Stimulated activated naive CD8-positive, alpha-beta T cell treated with anti-CD3 and anti-CD28 coated beads, Interleukin-15, amount 100 ng/mL, for 72 hours (primary cell): ENCODE measurements at regions not wholly inside any gene's neighbourhood (a gene's known extent, or its start where the extent isn't known, plus 50 kb on each side); places are given as distances from the start of the nearest gene placed in this dataset.

Experiments used
- ATAC-seq: fragments of 150-1000 bp; cut with Tn5 transposase; 2 replicates; pipeline ENCODE4 v1.10.0; 2021; ENCODE audit warnings: mild to moderate bottlenecking, moderate library complexity
- DNase-seq, 2 donors: peaks; one replicate each; pipeline ENCODE4 v3.0.0; 2021 to 2022
- H3K27ac Mint-ChIP-seq, 2 donors: one replicate each; pipeline ENCODE4 v1.8.0; 2022; ENCODE audit warnings: mild to moderate bottlenecking in 2 of 2, mixed read lengths in 2 of 2, moderate library complexity in 2 of 2
- H3K27me3 Mint-ChIP-seq: one replicate; pipeline ENCODE4 v1.8.0; 2022; ENCODE audit warnings: mixed read lengths
- H3K4me1 Mint-ChIP-seq: one replicate; pipeline ENCODE4 v1.8.0; 2022; ENCODE audit warnings: mild to moderate bottlenecking, mixed read lengths
- H3K4me3 Mint-ChIP-seq, 2 donors: one replicate each; pipeline ENCODE4 v1.8.0; 2022; ENCODE audit warnings: mild to moderate bottlenecking in 2 of 2, mixed read lengths in 2 of 2, moderate library complexity in 1 of 2
- H3K9me3 Mint-ChIP-seq, 2 donors: one replicate each; pipeline ENCODE4 v1.8.0; 2022; ENCODE audit warnings: mixed read lengths in 2 of 2

DNA sequence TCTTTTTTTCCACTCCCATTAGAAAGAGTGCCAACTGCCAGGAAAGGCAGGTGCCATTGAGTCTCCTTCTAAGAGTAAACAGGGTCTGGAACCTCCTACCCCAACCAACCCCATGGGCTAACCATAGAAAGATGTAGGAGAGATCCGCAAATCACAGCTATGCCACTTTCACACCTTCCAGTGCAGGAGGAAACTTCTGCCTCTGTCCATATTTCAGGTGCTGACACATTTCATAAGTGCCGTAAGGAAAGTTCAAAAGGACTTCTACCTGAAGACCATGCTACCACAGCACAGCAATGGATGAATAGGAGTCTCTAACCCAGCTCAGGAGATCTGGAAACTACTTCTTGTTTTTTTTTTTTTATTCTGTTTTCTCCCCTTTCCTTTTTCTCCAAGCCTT is 145.8 kb downstream of the FBXO8 start:
- no peak for ATAC-seq
- no peaks in the 10 kb centered on the region for H3K9me3 Mint-ChIP-seq
- H3K27me3 Mint-ChIP-seq: no peaks in the 10 kb centered on the region
- H3K4me3 Mint-ChIP-seq: no peak overlapping the region
- no peak for DNase-seq
- H3K27ac Mint-ChIP-seq: no peak overlapping the region
- H3K4me1 Mint-ChIP-seq: no peaks in the 10 kb centered on the region

DNA sequence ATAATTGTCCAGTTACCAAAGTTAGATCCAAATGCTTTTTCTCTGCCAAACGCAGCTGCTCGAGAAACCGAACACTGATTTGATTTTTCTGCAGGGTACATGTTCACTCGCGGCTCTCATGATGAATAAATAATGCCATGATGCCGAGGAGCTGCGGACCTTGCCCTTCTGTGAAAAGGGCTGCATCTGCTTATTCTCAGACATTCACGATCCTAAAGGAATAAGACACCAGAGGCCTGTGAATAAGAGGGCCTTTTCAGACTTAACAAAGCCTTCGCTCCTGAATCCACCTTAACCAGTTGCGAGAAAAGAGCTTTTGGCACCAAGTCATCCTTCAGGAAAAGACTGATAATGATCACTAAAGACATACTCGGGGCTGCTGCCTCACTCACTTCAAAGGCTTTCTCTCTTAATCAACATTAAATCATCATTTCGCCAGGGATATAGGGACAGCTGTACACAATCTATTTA is 147.5 kb downstream of the FBXO8 start:
- no peak for ATAC-seq
- H3K4me3 Mint-ChIP-seq: no peak overlapping the region
- no peak for DNase-seq

DNA sequence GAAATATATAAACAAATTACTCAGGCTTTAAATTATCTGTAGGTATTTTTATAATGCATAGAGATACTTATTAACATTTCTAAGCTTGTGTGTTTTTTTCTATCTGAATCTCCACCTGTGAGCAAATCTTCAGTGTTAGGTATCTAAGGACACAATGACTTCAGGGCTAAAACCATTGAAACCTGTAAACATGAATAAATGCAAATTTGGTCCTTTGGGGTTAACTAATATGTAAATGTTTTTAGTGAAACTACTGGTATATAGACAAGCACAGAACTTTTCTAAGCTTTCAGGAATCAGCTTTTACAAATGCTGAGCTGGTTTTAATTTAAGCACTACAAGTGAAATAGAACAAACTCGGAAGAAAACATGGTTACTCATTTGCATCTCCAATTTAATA is 147.9 kb downstream of the FBXO8 start:
- no peak overlapping the region for H3K4me3 Mint-ChIP-seq
- no peaks in the 10 kb centered on the region for H3K27me3 Mint-ChIP-seq
- H3K27ac Mint-ChIP-seq: no peak overlapping the region
- DNase-seq (no peak), ATAC-seq (no peak)
- H3K4me1 Mint-ChIP-seq: no peaks in the 10 kb centered on the region
- no peaks in the 10 kb centered on the region for H3K9me3 Mint-ChIP-seq

More for the DNA sequence above, 147.5 kb downstream of the FBXO8 start:
- Mint-ChIP-seq H3K27me3 (no peaks in the 10 kb centered on the region), H3K27ac (no peak overlapping the region), H3K9me3 (no peaks in the 10 kb centered on the region), H3K4me1 (no peaks in the 10 kb centered on the region)

DNA sequence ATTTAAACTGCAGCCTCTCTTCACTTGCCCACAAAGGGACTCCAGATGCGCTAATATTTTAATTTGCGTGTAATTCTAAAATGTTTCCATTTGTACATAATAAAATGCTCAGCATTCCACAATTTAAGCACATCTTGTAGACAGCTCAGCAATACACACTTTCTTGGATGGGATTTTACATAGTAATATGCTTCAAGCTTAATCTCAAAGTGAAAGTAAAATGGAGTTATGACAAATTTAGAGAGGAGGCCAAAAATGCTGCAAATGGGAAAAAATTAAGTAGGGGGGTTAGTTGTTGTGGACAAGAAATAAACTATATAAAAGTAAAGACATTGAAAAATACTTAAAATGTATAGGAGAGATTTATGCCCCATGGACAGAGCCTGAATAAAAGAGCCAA is 149.1 kb downstream of the FBXO8 start:
- H3K4me3 Mint-ChIP-seq: no peak overlapping the region
- H3K9me3 Mint-ChIP-seq: no peaks in the 10 kb centered on the region
- no peak for ATAC-seq
- no peak overlapping the region for H3K27ac Mint-ChIP-seq
- H3K4me1 Mint-ChIP-seq: no peaks in the 10 kb centered on the region
- DNase-seq: no peak
- H3K27me3 Mint-ChIP-seq: peaks cover 7% of the 10 kb centered on the region

DNA sequence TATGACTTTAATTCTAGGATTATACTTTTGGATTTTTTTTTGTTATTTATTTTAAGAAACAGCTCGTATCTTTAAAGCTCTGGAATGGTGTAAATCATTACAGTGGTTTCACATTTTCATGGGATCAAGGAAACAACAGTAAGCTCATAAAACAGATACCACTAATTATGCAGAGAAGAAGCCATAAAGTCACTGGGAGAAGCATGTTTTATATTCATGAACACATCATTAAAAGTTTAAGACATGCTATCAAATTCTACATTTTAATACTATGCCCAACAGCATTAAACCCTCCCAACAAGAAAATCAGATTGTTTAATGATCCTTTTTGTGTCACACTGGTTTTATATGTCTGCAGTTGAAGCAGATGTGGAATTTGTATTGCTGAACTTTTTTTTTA is 149.9 kb downstream of the FBXO8 start:
- no peaks in the 10 kb centered on the region for H3K9me3 Mint-ChIP-seq
- DNase-seq: no peak
- H3K27ac Mint-ChIP-seq: no peak overlapping the region
- H3K27me3 Mint-ChIP-seq: peaks cover 8% of the 10 kb centered on the region
- H3K4me1 Mint-ChIP-seq: no peaks in the 10 kb centered on the region
- ATAC-seq: no peak
- H3K4me3 Mint-ChIP-seq: no peak overlapping the region

DNA sequence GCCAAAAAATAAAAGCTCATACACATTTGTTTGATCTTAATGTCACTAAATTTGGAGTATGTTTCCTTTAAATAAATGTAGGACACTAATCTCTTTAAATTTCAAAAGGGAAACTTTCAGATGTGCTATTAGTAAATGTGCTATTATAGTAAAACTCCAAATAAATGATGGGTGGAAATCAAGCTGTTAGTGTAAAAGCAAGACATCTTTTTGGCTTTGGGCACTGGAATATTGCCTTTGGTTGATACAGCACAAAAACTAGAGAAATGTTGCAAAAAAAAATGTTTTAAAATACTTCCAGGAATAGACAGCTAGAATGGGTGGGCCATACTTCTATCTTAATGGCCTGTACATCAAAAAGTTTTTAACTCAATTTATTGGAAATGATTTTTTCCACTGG is 151.6 kb downstream of the FBXO8 start:
- Mint-ChIP-seq H3K4me1 (no peaks in the 10 kb centered on the region), H3K27ac (no peak overlapping the region), H3K27me3 (peaks cover 19% of the 10 kb centered on the region), H3K9me3 (no peaks in the 10 kb centered on the region), H3K4me3 (no peak overlapping the region)
- DNase-seq: no peak
- no peak for ATAC-seq

DNA sequence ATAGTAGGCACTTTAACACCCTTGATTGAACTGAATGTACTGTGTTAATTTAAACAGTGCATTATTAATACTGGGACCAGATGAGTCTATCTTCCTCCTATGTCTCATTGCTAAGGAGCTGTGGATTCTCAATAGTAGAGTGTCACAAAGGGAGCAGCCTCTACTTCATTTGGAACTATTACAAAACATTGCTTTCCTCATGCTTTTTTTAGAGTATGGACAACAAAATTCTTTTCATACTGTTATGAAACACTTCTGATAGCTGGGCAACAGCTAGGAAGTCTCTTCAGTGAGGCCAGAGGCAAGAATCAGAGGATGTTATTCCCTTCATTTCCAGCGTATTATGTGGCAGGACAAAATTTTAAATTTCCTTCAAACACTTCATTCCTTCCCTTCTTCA is 160.8 kb downstream of the FBXO8 start:
- peaks cover 57% of the 10 kb centered on the region for H3K27me3 Mint-ChIP-seq
- DNase-seq: no peak
- no peak overlapping the region for H3K4me3 Mint-ChIP-seq
- no peak overlapping the region for H3K27ac Mint-ChIP-seq
- H3K4me1 Mint-ChIP-seq: no peaks in the 10 kb centered on the region
- no peak for ATAC-seq
- no peaks in the 10 kb centered on the region for H3K9me3 Mint-ChIP-seq

DNA sequence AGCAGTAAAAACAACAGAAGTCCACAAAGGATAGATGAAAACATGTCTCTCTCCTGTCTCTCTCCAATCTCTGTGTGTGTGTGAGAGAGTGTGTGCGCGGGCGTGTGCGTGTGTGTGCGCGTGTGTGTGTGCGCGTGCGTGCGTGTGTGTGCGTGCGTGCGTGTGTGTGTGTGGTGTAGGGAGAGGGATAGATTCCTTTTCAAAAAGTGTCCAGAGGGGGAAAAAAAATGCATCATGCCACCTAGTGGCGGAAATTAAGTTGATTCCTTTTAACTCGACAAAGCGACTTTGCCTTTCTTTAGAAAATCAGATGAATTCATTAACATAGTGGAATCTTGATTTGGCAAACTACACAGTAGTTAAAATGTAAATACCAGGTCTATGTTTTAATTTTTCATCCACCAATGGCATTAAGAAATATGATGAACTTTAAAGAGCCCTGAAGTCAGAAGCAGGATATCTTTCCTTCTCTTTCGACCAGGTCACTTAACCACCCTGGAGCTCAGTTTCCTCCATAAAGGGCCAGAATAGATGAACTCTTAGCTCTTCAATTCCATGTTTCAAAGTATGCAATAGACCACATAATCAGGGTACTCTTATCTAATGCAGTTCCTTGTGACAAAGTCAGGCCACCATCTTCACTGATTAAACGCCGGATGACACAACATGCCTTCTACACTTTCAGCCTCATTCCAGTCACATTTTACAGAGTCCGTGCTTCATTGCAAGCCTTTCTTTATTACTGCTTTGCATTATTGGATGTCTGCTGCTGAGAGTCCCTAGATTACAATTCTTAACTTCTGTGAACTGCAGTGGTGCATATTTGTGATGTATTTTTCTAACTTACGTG is 162.8 kb downstream of the FBXO8 start:
- Mint-ChIP-seq H3K27me3 (peaks cover 57% of the 10 kb centered on the region), H3K4me1 (no peaks in the 10 kb centered on the region), H3K27ac (no peak overlapping the region), H3K4me3 (peak overlapping the region in 1 of 2 donors; percentile 37), H3K9me3 (no peaks in the 10 kb centered on the region)
- ATAC-seq (no peak), DNase-seq (peak in 1 of 2 donors; percentile 4)

DNA sequence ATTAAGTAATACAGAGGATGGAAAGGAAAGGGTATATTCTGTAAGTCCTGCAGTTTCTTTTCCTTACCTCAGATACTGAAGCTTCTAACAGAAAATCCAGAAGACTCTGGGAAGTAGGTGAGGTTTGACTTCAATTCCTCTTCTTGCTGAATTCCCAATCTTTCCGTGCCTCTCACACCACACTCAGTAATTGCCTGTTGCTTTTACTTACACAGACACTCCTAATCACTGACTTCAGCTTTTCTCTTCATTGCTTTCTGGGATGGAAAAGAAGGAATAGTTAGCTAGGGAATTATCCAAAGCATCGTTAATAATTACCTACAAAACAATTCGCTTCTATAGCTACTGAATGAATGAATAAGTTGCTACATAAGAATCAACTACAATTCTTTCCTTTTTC is 163.6 kb downstream of the FBXO8 start:
- Mint-ChIP-seq H3K27me3 (peaks cover 54% of the 10 kb centered on the region), H3K27ac (no peak overlapping the region), H3K4me3 (no peak overlapping the region), H3K9me3 (no peaks in the 10 kb centered on the region), H3K4me1 (no peaks in the 10 kb centered on the region)
- DNase-seq (no peak), ATAC-seq (no peak)

DNA sequence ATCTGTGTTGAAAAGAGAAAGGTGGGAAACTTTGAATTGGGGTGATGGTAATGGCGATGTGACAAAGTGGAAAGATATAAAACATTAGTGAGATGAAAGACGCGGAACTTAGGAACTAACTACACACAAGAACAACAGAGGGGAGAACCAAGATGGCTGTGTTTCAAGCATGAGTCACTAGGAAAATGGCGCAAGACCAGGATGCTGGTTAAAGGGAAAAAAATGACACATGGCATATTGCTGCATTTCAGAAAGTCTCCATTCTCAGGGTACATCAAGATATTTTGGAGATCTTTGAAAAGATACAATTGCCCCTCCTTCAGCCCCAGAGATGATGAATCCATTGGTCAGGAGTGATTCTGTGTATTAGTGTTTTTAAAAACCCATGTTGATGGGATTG is 164.4 kb downstream of the FBXO8 start:
- Mint-ChIP-seq H3K27ac (no peak overlapping the region), H3K4me3 (no peak overlapping the region), H3K9me3 (no peaks in the 10 kb centered on the region), H3K4me1 (no peaks in the 10 kb centered on the region), H3K27me3 (peaks cover 52% of the 10 kb centered on the region)
- ATAC-seq: no peak
- DNase-seq: no peak

DNA sequence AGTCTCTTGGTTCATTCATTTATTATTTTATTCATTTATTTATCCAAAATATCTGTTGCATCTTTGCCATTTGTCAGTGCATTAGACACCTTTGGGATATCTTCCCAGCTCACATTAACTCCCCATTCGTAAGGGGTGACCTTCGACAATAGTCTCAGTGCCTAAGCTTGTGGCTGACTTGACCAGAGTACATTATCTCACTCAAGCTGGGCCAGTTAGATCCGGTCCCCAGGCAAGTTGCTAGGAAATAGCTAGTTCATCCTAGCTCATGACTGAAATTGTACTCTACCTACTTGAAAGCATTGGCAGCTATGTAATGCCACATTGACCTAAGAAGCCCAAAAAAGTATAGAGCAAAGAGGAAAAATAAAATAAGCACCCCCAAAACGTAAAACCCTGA is 165.3 kb downstream of the FBXO8 start:
- H3K9me3 Mint-ChIP-seq: no peaks in the 10 kb centered on the region

DNA sequence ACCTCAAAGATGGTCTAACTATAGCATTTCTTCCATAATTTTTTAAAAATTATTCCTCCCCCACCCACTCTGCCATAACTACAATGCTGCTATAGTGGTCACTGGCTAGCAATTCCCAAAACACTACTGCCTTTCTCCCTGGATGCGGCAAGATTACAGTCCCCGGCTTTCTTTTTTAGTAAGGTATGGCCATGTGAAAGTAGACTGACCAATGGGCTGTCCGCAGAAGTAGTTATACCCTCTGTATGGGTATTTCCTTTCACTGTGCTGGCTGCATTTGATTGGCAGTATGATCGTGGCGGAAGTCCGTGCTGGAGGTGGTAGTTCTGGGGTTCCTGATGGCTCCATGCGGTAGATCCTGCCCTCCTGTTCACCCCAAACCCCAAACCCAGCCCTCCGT is 166.0 kb downstream of the FBXO8 start:
- peaks cover 54% of the 10 kb centered on the region for H3K27me3 Mint-ChIP-seq

More for the DNA sequence above, 165.3 kb downstream of the FBXO8 start:
- Mint-ChIP-seq H3K4me1 (no peaks in the 10 kb centered on the region), H3K27ac (no peak overlapping the region), H3K27me3 (peaks cover 61% of the 10 kb centered on the region), H3K4me3 (no peak overlapping the region)
- DNase-seq (no peak), ATAC-seq (no peak)

DNA sequence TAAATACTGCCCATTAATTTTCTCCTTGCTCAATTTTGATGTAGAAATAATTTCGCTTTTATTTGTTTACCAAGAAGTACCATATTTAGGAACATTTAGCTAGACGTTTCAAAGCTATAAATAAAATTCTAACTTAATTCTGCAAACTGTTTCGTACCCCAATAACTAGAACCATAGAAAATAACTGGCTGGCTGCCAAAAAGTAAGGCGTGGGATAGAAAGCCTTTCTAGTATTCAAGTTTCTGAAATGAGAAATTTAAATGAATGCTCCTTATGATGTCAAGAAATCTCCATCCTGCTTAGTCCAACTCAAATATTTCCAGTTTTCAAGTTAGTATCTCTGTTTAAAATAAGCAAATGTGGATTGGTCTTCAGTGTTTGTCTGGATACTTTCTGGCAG is 167.4 kb downstream of the FBXO8 start:
- peaks cover 54% of the 10 kb centered on the region for H3K27me3 Mint-ChIP-seq
- H3K4me3 Mint-ChIP-seq: no peak overlapping the region
- H3K27ac Mint-ChIP-seq: no peak overlapping the region
- no peaks in the 10 kb centered on the region for H3K4me1 Mint-ChIP-seq
- no peak for DNase-seq
- H3K9me3 Mint-ChIP-seq: no peaks in the 10 kb centered on the region
- no peak for ATAC-seq

More for the DNA sequence above, 166.0 kb downstream of the FBXO8 start:
- DNase-seq (no peak), ATAC-seq (no peak)
- no peaks in the 10 kb centered on the region for H3K9me3 Mint-ChIP-seq
- H3K27ac Mint-ChIP-seq: no peak overlapping the region
- H3K4me3 Mint-ChIP-seq: no peak overlapping the region
- no peaks in the 10 kb centered on the region for H3K4me1 Mint-ChIP-seq

DNA sequence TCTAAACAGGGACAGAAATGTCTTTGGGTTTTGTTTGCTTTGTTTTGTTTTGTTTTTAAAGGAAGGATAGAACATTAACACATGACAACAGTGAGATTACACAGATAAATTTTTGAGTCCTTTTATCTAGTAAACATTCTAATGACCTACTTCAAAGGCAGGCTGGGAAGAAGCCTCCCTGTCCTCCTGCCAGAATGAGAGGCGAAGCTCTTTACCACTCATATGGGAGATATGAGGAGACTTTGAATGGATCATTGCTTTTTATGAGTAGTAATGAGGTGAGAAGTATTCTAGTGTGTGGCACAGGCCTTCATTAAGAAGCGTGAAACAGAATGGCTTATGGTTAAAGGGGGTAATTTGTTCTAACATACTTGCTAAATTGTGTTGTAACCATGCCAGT is 172.0 kb downstream of the FBXO8 start:
- Mint-ChIP-seq H3K9me3 (no peaks in the 10 kb centered on the region), H3K27me3 (peaks cover 39% of the 10 kb centered on the region), H3K27ac (no peak overlapping the region), H3K4me1 (no peaks in the 10 kb centered on the region), H3K4me3 (no peak overlapping the region)
- ATAC-seq: no peak
- no peak for DNase-seq

DNA sequence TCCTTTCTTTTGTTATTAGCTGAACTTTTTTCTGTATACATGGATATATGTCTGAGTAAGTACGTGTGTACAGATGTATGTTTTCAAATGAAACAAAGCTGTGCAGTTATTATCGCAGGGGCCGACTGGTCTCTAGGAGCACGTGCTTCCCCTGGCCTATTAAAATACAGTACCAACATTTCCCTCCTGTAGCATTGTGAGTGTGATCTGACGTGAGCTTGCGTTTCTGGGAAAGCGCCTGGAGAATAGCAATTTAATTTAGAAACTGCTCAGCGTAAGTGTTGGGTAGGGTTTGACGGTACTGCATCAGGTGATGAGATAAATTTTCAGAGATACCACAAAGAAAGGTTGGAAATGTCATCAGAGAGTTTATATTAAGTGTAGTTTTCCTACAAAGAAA is 173.3 kb downstream of the FBXO8 start:
- peaks cover 39% of the 10 kb centered on the region for H3K27me3 Mint-ChIP-seq
- no peak overlapping the region for H3K27ac Mint-ChIP-seq
- no peak for DNase-seq

DNA sequence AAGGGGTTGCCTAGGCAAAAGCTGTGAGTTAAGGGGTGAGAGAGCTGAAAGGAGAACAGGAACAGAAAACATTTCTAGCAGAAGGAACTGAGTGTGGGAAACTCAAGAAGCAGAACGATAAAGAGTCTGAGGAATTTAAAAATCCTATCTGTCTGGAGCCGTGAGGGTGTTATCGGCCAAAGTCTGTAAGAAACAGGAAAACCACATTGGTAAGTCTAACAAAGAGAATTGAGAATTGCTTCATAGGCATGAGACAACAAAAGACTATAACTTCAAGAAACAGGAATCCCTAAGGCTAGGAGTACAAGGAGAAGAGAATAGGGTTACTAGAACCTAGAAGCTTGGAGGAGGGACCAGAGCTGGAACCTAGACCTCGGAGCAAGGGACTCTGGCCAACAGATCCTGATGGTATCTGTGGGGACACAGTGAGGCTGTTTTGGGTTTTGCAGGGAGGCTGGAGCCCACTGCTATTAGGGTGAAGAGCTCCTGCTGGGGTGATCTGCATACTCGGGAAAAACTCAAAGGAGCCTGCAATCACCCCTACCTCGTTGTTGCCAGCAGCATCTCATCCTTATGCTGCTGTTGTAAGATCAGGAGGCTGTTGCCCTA is 175.6 kb downstream of the FBXO8 start:
- H3K9me3 Mint-ChIP-seq: no peaks in the 10 kb centered on the region
- ATAC-seq (no peak), DNase-seq (no peak)
- H3K4me3 Mint-ChIP-seq: no peak overlapping the region
- H3K27me3 Mint-ChIP-seq: peaks cover 27% of the 10 kb centered on the region
- no peak overlapping the region for H3K27ac Mint-ChIP-seq
- no peaks in the 10 kb centered on the region for H3K4me1 Mint-ChIP-seq

More for the DNA sequence above, 173.3 kb downstream of the FBXO8 start:
- H3K9me3 Mint-ChIP-seq: no peaks in the 10 kb centered on the region
- H3K4me1 Mint-ChIP-seq: no peaks in the 10 kb centered on the region
- H3K4me3 Mint-ChIP-seq: no peak overlapping the region
- no peak for ATAC-seq
